Loucy (cell line): ENCODE measurements at regions not wholly inside any gene's neighbourhood (a gene's known extent, or its start where the extent isn't known, plus 50 kb on each side); places are given as distances from the start of the nearest gene placed in this dataset.

Experiments
- H2AFZ ChIP-seq: fragments of 200-600 bp; sonication (generic); 2 replicates; pipeline ENCODE4 v1.6.0; 2016; ENCODE audit warnings: antibody characterized with exemption, mild to moderate bottlenecking, low read length, moderate library complexity
- H3F3A ChIP-seq: fragments of 200-600 bp; 2 replicates; pipeline ENCODE4 v1.6.0; 2016; ENCODE audit warnings: antibody characterized with exemption, low read depth, mild to moderate bottlenecking
- H3K27me3 ChIP-seq: fragments of 200-600 bp; sonication (generic); 2 replicates; pipeline ENCODE4 v1.6.1; 2014; ENCODE audit warnings: low read length, mild to moderate bottlenecking; ENCODE audit not compliant: insufficient read depth, poor library complexity, severe bottlenecking
- H3K36me3 ChIP-seq: fragments of 200-600 bp; sonication (generic); 2 replicates; pipeline ENCODE4 v1.6.1; 2016; ENCODE audit warnings: low read length; ENCODE audit not compliant: insufficient read depth
- H3K4me1 ChIP-seq: fragments of 200-600 bp; sonication (generic); 2 replicates; pipeline ENCODE4 v1.5.1; 2014; ENCODE audit warnings: low read length, mild to moderate bottlenecking; ENCODE audit not compliant: insufficient read depth, poor library complexity, severe bottlenecking
- H3K4me2 ChIP-seq: fragments of 200-600 bp; sonication (generic); 2 replicates; pipeline ENCODE4 v1.6.0; 2014; ENCODE audit warnings: antibody characterized with exemption, low read length, low read depth, mild to moderate bottlenecking; ENCODE audit not compliant: poor library complexity, severe bottlenecking
- H3K4me3 ChIP-seq: fragments of 200-600 bp; sonication (generic); 2 replicates; pipeline ENCODE4 v1.5.1; 2014; ENCODE audit warnings: low read length, mild to moderate bottlenecking, mixed read lengths; ENCODE audit not compliant: poor library complexity, severe bottlenecking
- H3K79me2 ChIP-seq: fragments of 200-600 bp; sonication (generic); 2 replicates; pipeline ENCODE4 v1.6.1; 2014; ENCODE audit warnings: low read length; ENCODE audit not compliant: insufficient read depth
- H3K9ac ChIP-seq: fragments of 200-600 bp; sonication (generic); 2 replicates; pipeline ENCODE4 v1.6.0; 2014; ENCODE audit warnings: mild to moderate bottlenecking, low read depth, low read length, moderate library complexity; ENCODE audit not compliant: poor library complexity, severe bottlenecking
- H3K9me2 ChIP-seq: fragments of 200-600 bp; sonication (generic); replicated peaks from 2 replicates; pipeline ENCODE4 v1.6.1; 2016; ENCODE audit warnings: low read depth, low read length, mixed read lengths
- H3K9me3 ChIP-seq: fragments of 200-600 bp; sonication (generic); 2 replicates; pipeline ENCODE4 v1.6.1; 2014; ENCODE audit warnings: mild to moderate bottlenecking, antibody characterized with exemption, low read length, low read depth; ENCODE audit not compliant: insufficient read depth
- H4K20me1 ChIP-seq: fragments of 200-600 bp; sonication (generic); 2 replicates; pipeline ENCODE4 v1.6.0; 2014; ENCODE audit warnings: antibody characterized with exemption, low read length, mild to moderate bottlenecking; ENCODE audit not compliant: insufficient read depth, poor library complexity, severe bottlenecking
- EZH2phosphoT487 ChIP-seq: fragments of 200-600 bp; IDR thresholded peaks from 2 replicates; pipeline ENCODE4 v1.6.1; 2018; ENCODE audit warnings: antibody characterized with exemption, mild to moderate bottlenecking, moderate library complexity, borderline replicate concordance
- TF ChIP-seq, protein P1 (sequence below): fragments of 200-600 bp; sonication (generic); conservative IDR thresholded peaks from 2 replicates; pipeline ENCODE4 v1.5.1; 2014; ENCODE audit warnings: mild to moderate bottlenecking, antibody characterized with exemption, low read length

DNA sequence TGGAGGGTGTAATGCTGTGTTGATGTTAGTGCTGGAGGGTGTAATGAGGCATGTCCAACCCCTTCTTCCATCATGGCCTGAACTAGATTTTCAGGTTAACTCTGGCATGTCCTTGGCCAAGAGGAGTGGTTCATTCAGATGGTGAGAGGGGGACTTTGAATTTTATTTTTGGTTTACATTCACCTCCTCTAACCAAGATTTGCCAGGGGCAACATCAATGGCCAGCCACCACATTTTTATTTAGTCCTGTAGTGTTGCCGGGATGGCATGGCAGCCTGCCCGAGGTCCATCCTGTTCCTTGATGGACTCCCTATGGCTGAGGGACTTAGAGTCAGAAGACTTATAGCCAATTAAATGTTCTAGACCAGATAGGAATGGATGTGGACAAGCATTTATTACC is 484.6 kb upstream of the HS6ST1 start:
- H3K36me3 ChIP-seq = no peaks in the 10 kb centered on the region
- no peaks in the 10 kb centered on the region for H3K79me2 ChIP-seq
- no peak overlapping the region for H3K4me3 ChIP-seq
- no peak overlapping the region for H3K4me2 ChIP-seq
- no peaks in the 10 kb centered on the region; the same call in 1 of the 2 replicates for H3K9me3 ChIP-seq
- no peaks in the 10 kb centered on the region for H3F3A ChIP-seq
- no peaks in the 10 kb centered on the region for H3K4me1 ChIP-seq
- H3K9me2 ChIP-seq = no peaks in the 10 kb centered on the region
- no peak overlapping the region for H2AFZ ChIP-seq
- no peaks in the 10 kb centered on the region for H3K27me3 ChIP-seq
- no peaks in the 10 kb centered on the region for H4K20me1 ChIP-seq
- H3K9ac ChIP-seq = no peak overlapping the region
- TF ChIP-seq, protein P1, sequence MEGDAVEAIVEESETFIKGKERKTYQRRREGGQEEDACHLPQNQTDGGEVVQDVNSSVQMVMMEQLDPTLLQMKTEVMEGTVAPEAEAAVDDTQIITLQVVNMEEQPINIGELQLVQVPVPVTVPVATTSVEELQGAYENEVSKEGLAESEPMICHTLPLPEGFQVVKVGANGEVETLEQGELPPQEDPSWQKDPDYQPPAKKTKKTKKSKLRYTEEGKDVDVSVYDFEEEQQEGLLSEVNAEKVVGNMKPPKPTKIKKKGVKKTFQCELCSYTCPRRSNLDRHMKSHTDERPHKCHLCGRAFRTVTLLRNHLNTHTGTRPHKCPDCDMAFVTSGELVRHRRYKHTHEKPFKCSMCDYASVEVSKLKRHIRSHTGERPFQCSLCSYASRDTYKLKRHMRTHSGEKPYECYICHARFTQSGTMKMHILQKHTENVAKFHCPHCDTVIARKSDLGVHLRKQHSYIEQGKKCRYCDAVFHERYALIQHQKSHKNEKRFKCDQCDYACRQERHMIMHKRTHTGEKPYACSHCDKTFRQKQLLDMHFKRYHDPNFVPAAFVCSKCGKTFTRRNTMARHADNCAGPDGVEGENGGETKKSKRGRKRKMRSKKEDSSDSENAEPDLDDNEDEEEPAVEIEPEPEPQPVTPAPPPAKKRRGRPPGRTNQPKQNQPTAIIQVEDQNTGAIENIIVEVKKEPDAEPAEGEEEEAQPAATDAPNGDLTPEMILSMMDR = no peak
- no peak for TF ChIP-seq EZH2phosphoT487

DNA sequence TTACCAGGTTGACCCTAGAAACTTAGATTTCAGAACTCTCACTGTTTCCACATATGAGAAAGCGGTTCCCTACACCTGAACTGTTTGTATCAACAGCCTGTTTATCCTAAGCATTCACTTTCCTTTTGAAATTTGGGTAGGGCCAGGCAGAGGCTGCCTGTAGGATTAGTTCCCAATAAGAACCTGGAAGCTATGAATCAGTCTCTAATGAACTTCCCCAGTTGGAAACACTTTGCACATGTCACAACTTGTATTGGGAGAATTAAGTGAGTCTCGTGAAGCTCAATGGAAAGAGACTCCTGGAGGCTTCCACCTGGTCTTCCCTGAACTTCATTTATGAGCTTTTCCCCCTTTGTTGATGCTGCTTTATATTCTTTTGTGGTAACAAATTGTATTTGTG is 486.6 kb upstream of the HS6ST1 start:
- peaks cover 4% of the 10 kb centered on the region; the same call in 1 of the 2 replicates for H3K9me3 ChIP-seq
- no peaks in the 10 kb centered on the region for H3K4me1 ChIP-seq
- H4K20me1 ChIP-seq = no peaks in the 10 kb centered on the region
- H3K79me2 ChIP-seq = no peaks in the 10 kb centered on the region
- no peak overlapping the region for H2AFZ ChIP-seq
- H3K36me3 ChIP-seq = no peaks in the 10 kb centered on the region
- H3F3A ChIP-seq = no peaks in the 10 kb centered on the region
- no peak for TF ChIP-seq EZH2phosphoT487
- TF ChIP-seq, protein P1 = no peak
- no peak overlapping the region for H3K9ac ChIP-seq
- H3K9me2 ChIP-seq = no peaks in the 10 kb centered on the region
- no peak overlapping the region for H3K4me2 ChIP-seq
- no peak overlapping the region for H3K4me3 ChIP-seq
- H3K27me3 ChIP-seq = no peaks in the 10 kb centered on the region

DNA sequence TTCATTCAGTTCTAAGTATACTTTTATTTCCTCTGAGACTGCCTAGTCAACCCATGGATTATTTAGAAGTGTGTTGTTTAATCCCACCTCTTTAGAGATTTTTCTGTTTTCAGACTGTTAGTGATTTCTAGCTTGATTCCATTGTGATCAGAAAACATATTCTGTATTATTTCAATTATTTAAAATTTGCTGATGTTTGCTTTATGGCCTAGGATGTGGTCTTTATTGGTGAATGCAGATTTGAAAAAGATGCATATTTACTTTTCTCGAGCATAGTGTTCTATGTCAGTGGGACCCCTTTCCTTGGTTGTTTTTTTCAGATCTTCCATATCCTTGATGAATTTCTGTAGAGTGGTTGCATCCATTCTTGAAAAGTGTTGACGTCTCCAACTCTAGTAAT is 487.2 kb upstream of the HS6ST1 start:
- H3K9me3 ChIP-seq = peaks cover 10% of the 10 kb centered on the region; the same call in 1 of the 2 replicates
- H3K9ac ChIP-seq = no peak overlapping the region
- no peak overlapping the region for H2AFZ ChIP-seq
- no peaks in the 10 kb centered on the region for H3F3A ChIP-seq
- H3K4me1 ChIP-seq = no peaks in the 10 kb centered on the region
- H3K27me3 ChIP-seq = no peaks in the 10 kb centered on the region
- H3K36me3 ChIP-seq = no peaks in the 10 kb centered on the region
- H3K79me2 ChIP-seq = no peaks in the 10 kb centered on the region
- H3K4me2 ChIP-seq = no peak overlapping the region
- TF ChIP-seq EZH2phosphoT487 = no peak
- TF ChIP-seq, protein P1 = no peak
- no peaks in the 10 kb centered on the region for H4K20me1 ChIP-seq
- no peak overlapping the region for H3K4me3 ChIP-seq
- no peaks in the 10 kb centered on the region for H3K9me2 ChIP-seq
